ENCODE measurements at regions not wholly inside any gene's neighbourhood (a gene's known extent, or its start where the extent isn't known, plus 50 kb on each side); places are given as distances from the start of the nearest gene placed in this dataset.

DNA sequence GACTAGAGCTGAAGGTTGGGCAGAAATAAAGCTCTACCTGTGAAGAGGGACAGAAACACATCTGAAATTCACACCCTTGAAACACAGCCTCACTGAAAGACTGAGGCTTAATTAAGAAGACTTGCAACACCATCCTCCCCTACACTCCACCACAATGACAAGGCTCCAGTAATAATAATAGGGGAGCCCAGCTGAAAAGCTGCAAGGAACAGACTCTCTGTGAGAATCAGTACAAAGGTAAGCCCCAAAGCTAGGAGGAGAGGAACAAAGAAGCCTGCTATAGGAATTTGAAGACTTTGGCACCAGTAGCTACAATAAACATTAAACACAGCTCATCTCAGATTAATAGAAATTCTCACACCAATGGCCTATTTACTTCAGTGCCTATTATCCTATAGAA is 176.9 kb downstream of the FAT3 start:
- TF ChIP-seq, protein P1, sequence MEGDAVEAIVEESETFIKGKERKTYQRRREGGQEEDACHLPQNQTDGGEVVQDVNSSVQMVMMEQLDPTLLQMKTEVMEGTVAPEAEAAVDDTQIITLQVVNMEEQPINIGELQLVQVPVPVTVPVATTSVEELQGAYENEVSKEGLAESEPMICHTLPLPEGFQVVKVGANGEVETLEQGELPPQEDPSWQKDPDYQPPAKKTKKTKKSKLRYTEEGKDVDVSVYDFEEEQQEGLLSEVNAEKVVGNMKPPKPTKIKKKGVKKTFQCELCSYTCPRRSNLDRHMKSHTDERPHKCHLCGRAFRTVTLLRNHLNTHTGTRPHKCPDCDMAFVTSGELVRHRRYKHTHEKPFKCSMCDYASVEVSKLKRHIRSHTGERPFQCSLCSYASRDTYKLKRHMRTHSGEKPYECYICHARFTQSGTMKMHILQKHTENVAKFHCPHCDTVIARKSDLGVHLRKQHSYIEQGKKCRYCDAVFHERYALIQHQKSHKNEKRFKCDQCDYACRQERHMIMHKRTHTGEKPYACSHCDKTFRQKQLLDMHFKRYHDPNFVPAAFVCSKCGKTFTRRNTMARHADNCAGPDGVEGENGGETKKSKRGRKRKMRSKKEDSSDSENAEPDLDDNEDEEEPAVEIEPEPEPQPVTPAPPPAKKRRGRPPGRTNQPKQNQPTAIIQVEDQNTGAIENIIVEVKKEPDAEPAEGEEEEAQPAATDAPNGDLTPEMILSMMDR (IDR thresholded peaks at IDR 0.05), result no peak
- no peak for TF ChIP-seq POLR2A (IDR thresholded peaks at IDR 0.05)

Measured in Peyer's patch (tissue), 4 donors.